Heart right ventricle (tissue), 16 donors: ENCODE measurements at regions not wholly inside any gene's neighbourhood (a gene's known extent, or its start where the extent isn't known, plus 50 kb on each side); places are given as distances from the start of the nearest gene placed in this dataset.
"Not testable (repeated sequence)": the region's sequence is repeated elsewhere in the genome, so short reads cannot be mapped to it uniquely, and the experiment has no call there.

Source experiments
- ATAC-seq, 8 donors: fragments of 200-7000 bp; cut with Tn5 transposase; one replicate each; pipeline ENCODE4 v1.9.1; 2020; ENCODE audit warnings: mild to moderate bottlenecking in 8 of 8, moderate library complexity in 8 of 8, moderate number of reproducible peaks in 1 of 8
- DNase-seq, 2 donors: peaks; one replicate each; pipeline ENCODE4 v3.0.0-alpha.2; 2020
- H3K27ac ChIP-seq, 10 donors: fragments of 200-600 bp; sonication (generic) in 2 of 10; one replicate each; pipeline versions ENCODE4 v1.5.0 to v1.8.0; 2020 to 2022; ENCODE audit warnings: mild to moderate bottlenecking in 3 of 10
- H3K27me3 ChIP-seq, 7 donors: fragments of 200-600 bp; one replicate each; pipeline ENCODE4 v1.8.0; 2021 to 2022; ENCODE audit warnings: mild to moderate bottlenecking in 2 of 7
- H3K36me3 ChIP-seq, 9 donors: fragments of 200-600 bp; sonication (generic) in 1 of 9; one replicate each; pipeline versions ENCODE4 v1.5.0 to v1.8.0; 2020 to 2022; ENCODE audit warnings: mild to moderate bottlenecking in 2 of 9
- H3K4me1 ChIP-seq, 9 donors: fragments of 200-600 bp; sonication (generic) in 1 of 9; one replicate each; pipeline versions ENCODE4 v1.5.0 to v1.8.0; 2020 to 2022; ENCODE audit warnings: mild to moderate bottlenecking in 4 of 9
- H3K4me3 ChIP-seq, 10 donors: fragments of 200-600 bp; sonication (generic) in 2 of 10; one replicate each; pipeline versions ENCODE4 v1.5.0 to v1.8.0; 2020 to 2022; ENCODE audit warnings: mild to moderate bottlenecking in 7 of 10, moderate library complexity in 2 of 10
- H3K9me3 ChIP-seq, 11 donors: fragments of 200-600 bp in 10 of 11; sonication (generic) in 2 of 11; one replicate each; pipeline versions ENCODE4 v1.5.0 to v1.8.0; 2013 to 2022; ENCODE audit warnings: mild to moderate bottlenecking in 2 of 11, control low read depth in 1 of 11, moderate library complexity in 1 of 11
- WGBS, 2 donors: extraction: QIAGEN DNeasy Blood & Tissue Kit; methylation state at CpG; one replicate each; pipeline ENCODE4 v1.1.7; 2013; ENCODE audit warnings: inconsistent platforms in 1 of 2; 5-methylcytosine and 5-hydroxymethylcytosine counted together
- intact Hi-C, 10 donors: fragments of 100-400 bp; cut with DNase I; formaldehyde crosslinking; loops; one replicate each; pipeline versions ENCODE4 v1.11.1 to v1.14.2; 2022
- TF ChIP-seq, protein P1 (sequence below), 9 donors: fragments of 200-600 bp; sonication (generic) in 2 of 9; IDR thresholded peaks; one replicate each; pipeline versions ENCODE4 v1.5.0 to v1.8.0; 2021 to 2022; ENCODE audit warnings: antibody characterized with exemption in 9 of 9, mild to moderate bottlenecking in 5 of 9, moderate library complexity in 1 of 9
- donor health status: Arrhythmogenic right ventricular cardiomyopathy.
- donor health status: ischemic (EF 13 %, LVEDD 7.1; RV severe dilation, severe dysfunction).
- donor health status: healthy with polysubstance abuse.
- donor health status: DM: no; HTN: yes; CAD: no.
- donor health status: DM: no; HTN: no; CAD: no.
- donor health status: ischemic (EF 25% LVEDD 6.9; RV normal size, moderate dysfunction).
- donor health status: ischemic (EF 25% LVEDD 5.7; RV mildly dilated, moderate dysfunction).
- donor health status: healthy.
- donor health status: DM: yes; HTN: yes; CAD: no.
- donor health status: Ischemic cardiomyopathy.
- donor health status: ischemic (EF 35%, LVEDD 5.7; RV mildly dilated, moderate dysfunction).
- donor health status: nonischemic (EF 11% LVEDD 7.7; RV severe dilation, severe dysfunction).
- donor health status: DM: yes; HTN: yes; CAD: no.
- donor health status: PGD.
- donor health status: ischemic (EF 29% LVEDD 5.4; RV normal size, mild dysfunction).
- donor health status: nonischemic (EF 23%, LVEDD 6.1; RV moderate dilation, normal function).

DNA sequence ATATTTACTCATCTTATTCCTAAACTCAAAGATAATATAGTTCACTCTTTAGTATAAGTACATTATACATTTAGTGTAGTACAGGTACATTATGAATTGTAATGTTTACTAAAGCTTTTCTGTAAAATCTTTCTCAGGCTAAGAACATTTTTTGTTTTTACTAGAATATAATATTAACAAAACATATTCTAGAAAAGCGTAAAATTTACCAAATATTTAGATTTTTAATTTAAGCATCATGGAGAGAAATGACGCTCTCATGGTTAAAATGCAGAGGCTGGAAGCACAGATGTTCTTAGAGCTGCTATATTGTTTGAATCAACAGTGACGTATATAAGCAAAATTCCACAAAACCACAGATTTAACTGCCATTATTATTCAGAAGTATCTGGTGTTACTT, 54.7 kb upstream of the NBPF15 start:
- H3K9me3 ChIP-seq, H3K4me3 ChIP-seq, DNase-seq, intact Hi-C loops, H3K27ac ChIP-seq, ATAC-seq, H3K36me3 ChIP-seq, H3K4me1 ChIP-seq, H3K27me3 ChIP-seq: not testable (repeated sequence)
- WGBS, 2 donors = 87 to 100% methylated on average over 3 of the region's 3 CpGs

DNA sequence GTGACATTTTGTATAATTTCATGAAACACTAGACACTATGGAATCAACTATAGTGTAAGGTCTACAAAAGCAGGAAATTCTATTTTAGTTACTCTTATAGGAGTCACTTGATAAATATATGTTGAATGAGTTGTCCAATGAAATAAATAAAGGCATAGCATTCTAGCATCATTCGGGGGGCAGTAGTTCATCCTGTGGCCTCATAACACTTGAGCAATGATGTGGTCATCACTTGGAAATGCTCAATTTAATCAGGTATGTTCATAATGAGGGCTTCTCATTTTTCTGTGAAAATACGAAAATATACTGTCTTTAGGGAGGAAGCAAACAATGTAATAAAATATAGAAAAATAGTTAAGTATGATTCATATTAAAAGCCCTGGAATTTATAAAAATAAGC, 55.4 kb upstream of the NBPF15 start:
- intact Hi-C loops, DNase-seq, H3K27ac ChIP-seq, ATAC-seq, H3K4me1 ChIP-seq, H3K36me3 ChIP-seq, H3K4me3 ChIP-seq, H3K9me3 ChIP-seq, H3K27me3 ChIP-seq: not testable (repeated sequence)
- WGBS, 2 donors = 89 to 93% methylated on average over 2 of the region's 2 CpGs

DNA sequence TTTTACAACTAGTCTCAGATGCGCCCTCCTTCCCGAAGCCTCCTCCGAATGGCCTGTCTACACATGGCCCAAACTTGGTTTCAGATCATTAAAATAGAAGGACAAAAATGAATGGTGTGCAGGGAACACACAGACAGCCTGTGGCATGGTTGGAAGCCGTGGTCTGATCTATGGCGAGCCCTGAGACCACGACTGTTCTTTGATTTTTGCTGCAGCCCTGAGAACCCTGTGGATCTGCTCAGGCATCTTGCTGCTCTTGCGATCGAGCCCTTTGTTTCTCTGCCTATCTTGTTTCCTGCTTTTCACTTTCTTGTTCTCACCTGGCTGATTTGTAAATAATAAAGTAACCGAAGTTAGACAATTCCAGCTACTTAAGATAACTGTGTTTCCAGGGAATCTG, 57.0 kb upstream of the NBPF15 start:
- H3K27ac ChIP-seq, H3K9me3 ChIP-seq, H3K27me3 ChIP-seq, H3K36me3 ChIP-seq, H3K4me1 ChIP-seq, intact Hi-C loops, DNase-seq, H3K4me3 ChIP-seq, ATAC-seq: not testable (repeated sequence)
- 80 to 88% methylated on average over 8 of the region's 9 CpGs for WGBS, 2 donors

DNA sequence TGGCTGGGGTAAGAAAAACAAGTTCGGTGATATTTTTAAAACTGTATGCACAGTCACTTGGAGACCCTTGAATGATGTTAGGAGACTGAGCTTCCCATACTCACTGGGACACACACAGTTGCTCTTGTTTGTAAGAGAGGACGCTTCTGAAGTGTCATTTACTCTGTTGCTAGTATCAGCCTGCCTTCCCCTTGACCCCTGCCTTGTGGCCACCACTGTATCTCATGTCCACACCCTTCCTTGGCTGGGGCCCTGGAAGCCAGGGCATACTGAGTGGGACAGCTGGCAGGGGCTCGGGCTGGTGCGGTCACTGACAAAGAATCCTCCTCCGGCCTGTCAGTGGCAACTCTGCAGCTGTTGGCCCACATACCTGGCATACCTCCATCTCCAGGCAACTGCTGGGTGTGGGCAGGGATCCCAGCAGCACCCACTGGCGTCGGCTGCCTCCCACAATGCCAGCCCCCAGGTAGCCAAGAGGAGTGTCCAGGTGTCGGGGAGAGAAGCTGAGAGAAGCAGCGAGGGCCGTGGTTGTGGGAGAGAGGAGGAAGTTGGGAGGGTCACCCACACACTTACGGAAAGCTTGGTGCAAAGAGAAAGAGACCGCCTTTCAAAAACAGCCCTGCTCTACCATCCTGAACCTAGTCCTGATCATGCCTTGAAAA, 58.2 kb upstream of the NBPF15 start:
- intact Hi-C loops, H3K27me3 ChIP-seq, H3K9me3 ChIP-seq, ATAC-seq, DNase-seq, H3K4me3 ChIP-seq, H3K27ac ChIP-seq, H3K4me1 ChIP-seq, H3K36me3 ChIP-seq: not testable (repeated sequence)
- WGBS, 2 donors = 30 to 38% methylated on average over 8 to 9 of the region's 12 CpGs

DNA sequence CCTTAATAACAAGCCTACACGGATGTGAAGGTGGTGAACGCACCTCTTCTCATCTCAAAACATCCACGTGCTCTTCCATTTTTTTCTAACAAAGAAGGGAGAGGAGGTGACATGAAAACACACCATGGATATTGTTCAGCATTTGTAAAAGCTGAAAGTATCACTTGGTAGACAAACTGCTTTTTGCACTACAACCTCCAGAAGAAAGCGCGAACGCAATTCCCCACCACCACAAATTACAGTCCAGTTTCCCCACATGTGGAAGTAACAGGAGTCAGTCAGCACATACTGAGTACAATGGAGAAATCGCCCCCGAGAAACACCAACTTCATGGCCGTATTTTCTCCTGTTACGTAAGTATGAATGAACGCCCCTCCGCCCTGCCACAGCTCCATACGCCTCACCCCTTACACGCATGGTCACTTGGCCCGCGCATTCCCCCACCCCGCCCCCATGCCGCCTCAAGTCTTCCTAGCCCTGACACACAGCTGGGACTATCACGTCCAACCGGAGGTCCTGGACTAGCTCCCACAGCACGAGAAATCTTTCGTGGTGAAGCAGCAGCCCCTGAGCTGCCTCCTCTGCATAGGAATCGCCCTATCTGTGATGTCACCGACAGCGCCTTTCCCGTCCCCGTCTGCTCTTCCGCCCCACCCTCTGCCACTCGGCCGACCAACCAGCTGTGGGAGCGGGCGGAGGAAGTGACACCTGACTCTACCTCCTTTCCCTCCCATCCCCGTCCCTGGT, 62.4 kb upstream of the NBPF15 start:
- DNase-seq, H3K4me1 ChIP-seq, H3K36me3 ChIP-seq, H3K27me3 ChIP-seq, H3K9me3 ChIP-seq, intact Hi-C loops: not testable (repeated sequence)
- peak; percentile 33 to 88 (median 74) for ATAC-seq
- WGBS, 2 donors = 7 to 8% methylated on average over 25 to 31 of the region's 33 CpGs
- H3K4me3 ChIP-seq = peak overlapping the region in 1 of 10 donors; percentile 9
- H3K27ac ChIP-seq = peak overlapping the region in 1 of 10 donors; percentile 40

DNA sequence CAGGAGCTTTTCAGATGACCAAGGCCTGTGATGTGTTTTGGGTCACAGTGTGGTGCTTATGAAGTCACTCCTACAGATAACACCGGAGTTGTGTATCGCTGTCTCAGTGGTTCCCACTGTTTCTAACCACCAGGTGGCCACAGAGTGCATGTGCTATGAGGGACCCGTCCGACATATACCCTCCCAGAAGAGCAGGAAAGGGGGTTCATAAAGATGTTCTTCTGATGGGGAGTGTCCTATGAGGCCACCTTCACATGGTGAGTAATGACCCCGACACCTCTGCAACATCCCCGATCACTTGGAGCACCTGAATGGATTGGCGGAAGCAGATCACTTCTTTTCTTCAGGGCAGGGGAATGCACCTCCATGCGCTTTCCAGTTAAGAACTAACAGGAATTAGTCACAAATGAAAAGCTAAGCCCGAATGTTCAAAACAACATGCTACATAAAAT, 60.5 kb upstream of the PPIAL4F start:
- H3K4me3 ChIP-seq, intact Hi-C loops, H3K36me3 ChIP-seq, H3K27ac ChIP-seq, DNase-seq, H3K9me3 ChIP-seq, H3K4me1 ChIP-seq: not testable (repeated sequence)
- ATAC-seq = peak in 4 of 8 donors; percentile 49 to 63 (median 52)
- TF ChIP-seq, protein P1, sequence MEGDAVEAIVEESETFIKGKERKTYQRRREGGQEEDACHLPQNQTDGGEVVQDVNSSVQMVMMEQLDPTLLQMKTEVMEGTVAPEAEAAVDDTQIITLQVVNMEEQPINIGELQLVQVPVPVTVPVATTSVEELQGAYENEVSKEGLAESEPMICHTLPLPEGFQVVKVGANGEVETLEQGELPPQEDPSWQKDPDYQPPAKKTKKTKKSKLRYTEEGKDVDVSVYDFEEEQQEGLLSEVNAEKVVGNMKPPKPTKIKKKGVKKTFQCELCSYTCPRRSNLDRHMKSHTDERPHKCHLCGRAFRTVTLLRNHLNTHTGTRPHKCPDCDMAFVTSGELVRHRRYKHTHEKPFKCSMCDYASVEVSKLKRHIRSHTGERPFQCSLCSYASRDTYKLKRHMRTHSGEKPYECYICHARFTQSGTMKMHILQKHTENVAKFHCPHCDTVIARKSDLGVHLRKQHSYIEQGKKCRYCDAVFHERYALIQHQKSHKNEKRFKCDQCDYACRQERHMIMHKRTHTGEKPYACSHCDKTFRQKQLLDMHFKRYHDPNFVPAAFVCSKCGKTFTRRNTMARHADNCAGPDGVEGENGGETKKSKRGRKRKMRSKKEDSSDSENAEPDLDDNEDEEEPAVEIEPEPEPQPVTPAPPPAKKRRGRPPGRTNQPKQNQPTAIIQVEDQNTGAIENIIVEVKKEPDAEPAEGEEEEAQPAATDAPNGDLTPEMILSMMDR (IDR thresholded peaks at IDR 0.05) = peak in 8 of 9 donors; percentile 18 to 58 (median 49)
- WGBS, 2 donors = 34 to 38% methylated on average over 7 to 9 of the region's 9 CpGs
- peaks cover 0 to 17% (median 6%) of the 10 kb centered on the region in 7 donors for H3K27me3 ChIP-seq

DNA sequence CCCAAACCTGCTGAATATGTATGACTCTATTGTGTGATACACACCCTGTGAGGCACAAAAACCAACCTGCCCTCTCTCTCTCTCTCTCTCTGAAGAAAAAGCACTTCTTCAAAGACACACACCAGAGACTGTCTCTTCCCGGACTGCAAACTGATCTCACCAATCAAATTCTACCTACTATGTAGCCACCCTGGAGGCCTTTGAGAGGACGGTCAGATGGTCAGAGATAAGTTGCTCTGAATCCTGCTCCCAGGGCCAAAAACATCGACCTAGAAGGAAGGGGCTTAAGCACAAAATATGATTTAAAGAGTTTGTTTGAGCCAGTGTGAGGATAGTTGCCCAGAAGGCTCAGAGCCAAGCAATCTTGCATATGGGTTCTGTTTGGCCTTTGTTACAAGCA, 59.2 kb upstream of the PPIAL4F start:
- intact Hi-C loops, H3K27ac ChIP-seq, H3K4me3 ChIP-seq, H3K36me3 ChIP-seq, H3K4me1 ChIP-seq, H3K9me3 ChIP-seq, ATAC-seq, DNase-seq: not testable (repeated sequence)
- peaks cover 0 to 16% (median 8%) of the 10 kb centered on the region in 7 donors for H3K27me3 ChIP-seq
- 58 to 61% methylated on average over 3 of the region's 3 CpGs for WGBS, 2 donors

DNA sequence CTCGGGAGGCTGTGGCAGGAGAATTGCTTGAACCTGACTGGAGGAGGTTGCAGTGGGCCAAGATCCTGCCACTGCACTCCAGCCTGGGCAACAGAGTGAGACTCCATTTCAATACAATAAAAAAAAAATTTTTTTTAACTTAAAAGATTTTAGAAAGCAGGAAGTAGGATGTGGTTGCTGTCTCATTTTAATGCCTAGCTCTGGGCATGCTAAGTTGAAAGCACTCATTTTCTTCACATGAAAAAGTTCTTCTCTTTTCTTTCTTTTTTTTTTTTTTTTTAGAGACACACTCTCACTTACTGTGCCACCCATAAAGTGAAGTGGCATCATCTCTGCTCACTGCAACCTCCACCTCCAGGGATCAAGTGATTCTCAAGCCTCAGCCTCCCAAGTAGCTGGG, 58.4 kb upstream of the PPIAL4F start:
- H3K9me3 ChIP-seq, H3K27ac ChIP-seq, DNase-seq, H3K36me3 ChIP-seq, intact Hi-C loops, ATAC-seq, H3K4me3 ChIP-seq, H3K4me1 ChIP-seq: not testable (repeated sequence)
- peaks cover 0 to 20% (median 10%) of the 10 kb centered on the region in 7 donors for H3K27me3 ChIP-seq
- 79 to 87% methylated on average over 1 of the region's 1 CpG for WGBS, 2 donors

DNA sequence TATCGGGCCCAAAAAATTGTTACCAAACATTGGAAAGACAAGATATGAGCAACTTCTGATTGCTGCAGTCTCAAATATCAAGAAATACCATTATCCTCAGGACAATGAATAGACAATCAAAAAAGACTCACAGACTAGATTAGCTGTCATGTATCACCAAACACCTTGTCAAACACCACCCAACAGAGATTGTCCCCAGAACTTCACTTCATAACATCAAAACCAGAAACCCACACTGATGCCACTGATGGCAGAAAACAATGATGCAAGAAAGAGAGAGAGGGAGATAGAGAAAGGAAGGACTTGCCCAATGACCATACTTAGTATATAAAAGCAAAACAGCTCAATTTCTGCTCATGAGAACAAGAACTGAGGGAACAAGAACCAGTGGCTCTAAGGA, 56.0 kb upstream of the PPIAL4F start:
- 80 to 100% methylated on average over 1 of the region's 1 CpG for WGBS, 2 donors

DNA sequence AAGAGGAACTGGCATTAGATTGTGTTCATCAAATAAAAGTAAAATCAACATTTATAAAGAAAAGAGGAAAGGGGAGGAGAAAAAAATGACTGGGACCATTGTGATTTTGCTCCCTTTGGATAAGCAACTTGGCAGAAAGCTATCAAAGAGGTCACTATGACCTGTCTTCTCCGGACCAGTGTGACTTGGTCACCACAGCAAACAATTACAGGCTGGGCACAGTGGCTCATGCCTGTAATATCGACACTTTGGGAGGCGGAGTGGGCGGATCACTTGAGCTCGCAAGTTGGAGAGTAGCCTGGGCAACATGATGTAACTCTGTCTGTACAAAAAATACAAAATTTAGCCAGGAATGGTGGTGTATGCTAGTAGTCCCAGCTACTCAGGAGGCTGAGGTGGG, 55.5 kb upstream of the PPIAL4F start:
- 80 to 85% methylated on average over 4 of the region's 5 CpGs for WGBS, 2 donors

More for the DNA sequence above, 56.0 kb upstream of the PPIAL4F start:
- H3K9me3 ChIP-seq, H3K4me1 ChIP-seq, H3K36me3 ChIP-seq, H3K4me3 ChIP-seq, ATAC-seq, DNase-seq, H3K27ac ChIP-seq, intact Hi-C loops: not testable (repeated sequence)
- H3K27me3 ChIP-seq = peaks cover 0 to 24% (median 9%) of the 10 kb centered on the region in 7 donors

More for the DNA sequence above, 55.5 kb upstream of the PPIAL4F start:
- ATAC-seq, DNase-seq, H3K27ac ChIP-seq, intact Hi-C loops, H3K9me3 ChIP-seq, H3K4me1 ChIP-seq, H3K36me3 ChIP-seq, H3K4me3 ChIP-seq: not testable (repeated sequence)
- H3K27me3 ChIP-seq = peaks cover 0 to 22% (median 9%) of the 10 kb centered on the region in 7 donors
